ENCODE measurements at regions not wholly inside any gene's neighbourhood (a gene's known extent, or its start where the extent isn't known, plus 50 kb on each side); places are given as distances from the start of the nearest gene placed in this dataset.

DNA sequence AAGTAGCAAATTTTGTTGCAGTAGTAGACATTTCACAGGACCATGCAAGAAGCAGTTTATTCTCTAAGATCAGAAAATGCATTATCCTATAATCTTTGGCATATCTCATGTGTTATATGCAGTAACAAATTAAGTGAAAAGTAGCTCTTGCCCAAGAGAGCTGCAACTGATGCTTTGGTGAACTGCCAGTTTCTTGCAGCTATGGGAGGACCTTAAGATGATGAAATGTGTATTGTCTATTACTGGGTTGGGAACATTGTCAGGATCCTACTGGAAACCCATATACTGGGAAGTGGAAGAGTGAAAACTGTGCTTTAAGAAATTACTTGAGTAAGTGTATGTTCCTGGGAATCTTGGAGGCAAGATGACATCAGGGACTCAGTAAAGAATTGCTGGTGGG, 238.8 kb downstream of the DACT1 start:
- TF ChIP-seq, protein P1, sequence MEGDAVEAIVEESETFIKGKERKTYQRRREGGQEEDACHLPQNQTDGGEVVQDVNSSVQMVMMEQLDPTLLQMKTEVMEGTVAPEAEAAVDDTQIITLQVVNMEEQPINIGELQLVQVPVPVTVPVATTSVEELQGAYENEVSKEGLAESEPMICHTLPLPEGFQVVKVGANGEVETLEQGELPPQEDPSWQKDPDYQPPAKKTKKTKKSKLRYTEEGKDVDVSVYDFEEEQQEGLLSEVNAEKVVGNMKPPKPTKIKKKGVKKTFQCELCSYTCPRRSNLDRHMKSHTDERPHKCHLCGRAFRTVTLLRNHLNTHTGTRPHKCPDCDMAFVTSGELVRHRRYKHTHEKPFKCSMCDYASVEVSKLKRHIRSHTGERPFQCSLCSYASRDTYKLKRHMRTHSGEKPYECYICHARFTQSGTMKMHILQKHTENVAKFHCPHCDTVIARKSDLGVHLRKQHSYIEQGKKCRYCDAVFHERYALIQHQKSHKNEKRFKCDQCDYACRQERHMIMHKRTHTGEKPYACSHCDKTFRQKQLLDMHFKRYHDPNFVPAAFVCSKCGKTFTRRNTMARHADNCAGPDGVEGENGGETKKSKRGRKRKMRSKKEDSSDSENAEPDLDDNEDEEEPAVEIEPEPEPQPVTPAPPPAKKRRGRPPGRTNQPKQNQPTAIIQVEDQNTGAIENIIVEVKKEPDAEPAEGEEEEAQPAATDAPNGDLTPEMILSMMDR (conservative IDR thresholded peaks at IDR 0.05; ENCODE audit: low read length) = no peak
- TF ChIP-seq EZH2phosphoT487 (IDR thresholded peaks at IDR 0.05; ENCODE audit: borderline replicate concordance, low read depth, low read length) = no peak

All from OCI-LY7 (cell line).